NCI-H460 (cell line): ENCODE measurements at regions not wholly inside any gene's neighbourhood (a gene's known extent, or its start where the extent isn't known, plus 50 kb on each side); places are given as distances from the start of the nearest gene placed in this dataset.
A peak's percentile ranks its signal among the peaks of the same experiment; 100 is the strongest.

ENCODE experiments used
- DNase-seq: peaks from one replicate; pipeline ENCODE4 v3.0.0-alpha.2; 2016; ENCODE audit warnings: low read depth; ENCODE audit errors: extremely low read depth

DNA sequence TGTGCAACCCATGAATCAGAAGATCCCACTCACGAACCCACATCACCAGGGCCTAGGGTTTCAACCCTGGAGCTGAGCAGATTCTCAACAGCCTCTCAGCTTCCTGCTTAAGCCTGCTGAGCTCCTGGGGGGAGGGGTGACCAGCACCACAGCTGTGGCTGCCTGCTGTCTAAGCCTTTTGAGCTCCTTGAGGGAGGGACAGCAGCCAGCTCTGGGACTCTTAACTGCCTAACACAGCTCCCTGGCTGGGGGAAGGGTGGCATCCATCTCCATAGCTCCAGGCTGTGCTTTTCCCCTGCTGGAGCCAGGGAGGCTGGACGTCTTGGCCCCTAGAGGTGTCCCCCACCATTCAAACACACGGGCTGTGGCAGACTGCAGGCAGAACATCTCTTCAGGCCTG, 250.3 kb downstream of the DMAC1 start:
- DNase-seq = no peak

DNA sequence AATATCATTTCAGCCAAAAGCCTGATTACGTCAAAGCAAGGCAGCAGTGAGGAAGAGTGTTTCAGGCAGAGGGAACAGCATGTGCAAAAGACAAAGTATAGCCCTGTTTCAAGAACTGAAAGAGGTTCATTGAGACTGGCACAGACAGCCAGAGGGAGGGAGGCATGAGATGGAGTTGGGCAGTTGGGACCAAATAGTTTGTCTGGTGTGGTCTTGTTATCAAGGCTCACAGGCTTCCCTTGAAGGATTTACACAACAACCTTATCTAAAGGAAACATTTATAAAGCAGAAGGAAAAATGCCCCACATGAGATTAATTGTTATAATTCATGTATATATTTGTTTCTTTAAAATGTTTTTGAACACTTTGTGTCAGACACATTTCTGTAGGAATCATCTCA, 253.3 kb downstream of the DMAC1 start:
- no peak for DNase-seq

DNA sequence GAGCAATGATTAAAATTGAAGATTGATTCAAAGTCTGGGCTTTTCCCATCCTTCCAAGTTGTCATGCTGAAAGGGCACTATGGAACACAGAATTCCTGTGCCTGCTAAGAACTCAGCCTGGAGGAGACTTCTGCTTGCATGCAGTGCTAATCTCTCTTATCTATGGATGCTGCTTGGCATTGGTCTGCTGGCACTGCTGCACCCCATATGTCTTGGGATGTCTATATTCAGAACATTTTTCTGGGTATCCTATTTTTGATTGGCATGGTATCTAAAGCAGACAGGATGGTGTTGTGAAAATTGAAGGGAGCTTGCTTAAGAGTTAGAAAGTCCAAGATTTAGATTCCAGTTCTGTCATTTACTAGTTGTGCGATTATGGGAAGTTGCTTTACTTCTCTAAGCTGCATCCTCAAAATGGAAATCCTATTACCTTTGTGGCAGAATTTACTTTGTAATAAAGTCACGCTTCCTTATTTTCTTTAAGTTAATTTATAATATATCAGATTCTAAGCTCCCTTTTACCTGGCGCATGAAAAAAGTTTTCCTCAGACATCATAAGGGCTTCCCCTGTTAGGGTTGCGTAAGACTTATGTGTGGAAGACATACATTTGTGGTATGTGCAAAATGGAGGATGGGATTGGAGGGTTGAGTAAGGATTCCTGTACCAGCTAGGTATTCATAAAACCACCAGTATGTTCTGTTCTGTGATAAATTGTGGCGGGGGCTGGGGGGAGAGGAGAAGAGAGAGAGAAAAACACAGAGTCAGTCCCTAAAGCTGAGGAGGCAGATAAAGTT, 254.0 kb downstream of the DMAC1 start:
- DNase-seq = no peak

DNA sequence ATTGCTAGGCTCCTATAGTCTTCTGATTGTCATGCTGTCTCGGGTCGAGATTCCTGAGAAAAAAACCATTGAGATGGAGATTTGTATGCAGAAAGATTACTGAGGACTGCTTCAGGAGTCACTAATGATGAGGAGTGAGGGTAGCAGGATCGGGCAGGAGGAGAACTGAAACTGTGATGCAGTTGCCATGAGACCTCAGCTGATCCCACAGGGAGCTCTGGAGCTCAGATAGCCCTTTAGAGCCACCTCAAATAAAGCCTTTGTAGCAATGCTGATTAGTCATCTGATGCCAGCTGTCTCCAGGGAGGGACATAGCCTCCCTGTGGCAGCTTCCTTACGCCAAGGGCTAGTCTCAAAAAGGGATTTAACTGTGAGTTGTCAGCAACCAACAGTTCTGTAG, 256.9 kb downstream of the DMAC1 start:
- no peak for DNase-seq

DNA sequence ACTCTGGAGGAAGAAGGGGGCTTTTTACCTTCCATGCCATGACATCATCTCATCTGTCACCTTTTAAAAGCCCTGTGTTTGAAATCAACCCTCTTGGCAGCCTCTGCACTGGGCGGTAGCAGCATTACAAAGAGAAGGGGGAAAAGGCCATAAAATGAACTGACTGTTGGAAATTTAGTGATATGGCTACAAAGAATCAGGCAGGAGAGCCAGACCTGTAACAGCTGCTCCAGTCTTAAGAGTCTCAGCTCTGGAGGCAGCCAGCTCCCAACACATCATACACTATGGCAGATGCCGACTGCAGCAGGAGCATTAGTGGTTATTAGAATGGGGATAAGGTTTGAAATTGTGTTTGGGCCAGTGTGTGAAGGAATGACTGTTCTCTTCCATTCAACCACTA, 257.5 kb downstream of the DMAC1 start:
- DNase-seq = no peak

DNA sequence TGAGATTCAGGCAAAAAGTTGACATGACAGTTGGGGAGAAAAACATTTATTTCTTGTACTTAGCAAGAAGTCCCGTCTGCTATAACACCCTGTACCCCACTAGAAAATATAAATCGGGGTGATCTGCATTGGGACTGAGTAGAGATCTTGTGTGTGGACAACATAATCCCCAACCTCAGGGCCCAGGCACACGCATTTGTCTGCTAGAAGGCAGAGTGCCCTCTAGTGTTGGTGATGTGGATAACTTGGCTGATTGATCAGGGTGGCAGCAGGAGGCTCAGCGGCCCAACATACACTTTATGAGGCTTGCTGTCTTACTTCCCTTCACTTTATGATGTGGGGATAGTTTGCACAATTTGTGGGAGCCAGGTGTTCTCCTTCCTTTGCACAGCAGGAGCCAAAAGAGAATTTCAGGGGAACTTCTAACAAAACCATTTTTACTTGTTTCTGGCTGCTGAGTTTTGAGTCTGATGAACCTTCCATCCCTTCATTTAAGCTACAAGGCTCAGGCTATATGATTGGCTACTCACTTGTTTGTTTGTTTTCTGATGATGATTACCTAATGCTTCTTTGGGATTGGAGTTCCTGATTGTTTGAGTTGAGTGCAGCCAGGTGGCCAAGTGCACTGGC, 263.2 kb downstream of the DMAC1 start:
- peak; percentile 18 for DNase-seq

DNA sequence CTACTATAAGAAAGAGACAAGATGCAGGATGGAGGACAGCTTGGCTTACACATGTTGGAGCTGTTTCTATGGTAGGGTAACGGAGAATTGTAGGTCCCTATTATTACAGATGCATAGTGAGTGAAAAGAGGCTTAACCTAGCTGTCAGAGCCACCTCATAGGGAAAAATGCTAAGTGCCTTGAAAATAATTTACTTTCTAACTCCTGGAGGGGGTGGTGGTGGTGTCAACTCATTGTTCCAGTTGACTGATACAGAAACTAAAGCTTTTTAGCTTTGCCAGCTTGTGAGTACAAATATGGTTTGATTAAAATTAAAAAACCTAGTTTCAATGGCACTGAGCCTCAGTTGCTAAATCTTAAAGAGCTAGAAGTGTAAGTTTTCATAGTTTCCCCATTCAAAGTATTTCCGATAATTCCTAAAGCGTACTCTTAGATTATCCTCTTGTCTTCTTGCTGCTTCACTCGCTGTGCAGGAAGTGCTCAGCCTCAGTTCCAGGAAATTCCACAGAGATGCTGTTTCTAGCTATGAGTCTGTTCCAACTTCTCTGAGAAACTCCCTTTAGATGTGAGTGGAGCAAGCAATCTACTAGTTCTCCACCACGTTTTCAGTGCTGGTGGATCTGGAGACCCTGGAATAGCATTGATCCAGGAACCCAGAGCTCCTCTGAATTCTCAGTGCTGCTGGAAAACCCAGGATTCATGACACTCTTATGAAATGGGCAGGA, 265.2 kb downstream of the DMAC1 start:
- no peak for DNase-seq

DNA sequence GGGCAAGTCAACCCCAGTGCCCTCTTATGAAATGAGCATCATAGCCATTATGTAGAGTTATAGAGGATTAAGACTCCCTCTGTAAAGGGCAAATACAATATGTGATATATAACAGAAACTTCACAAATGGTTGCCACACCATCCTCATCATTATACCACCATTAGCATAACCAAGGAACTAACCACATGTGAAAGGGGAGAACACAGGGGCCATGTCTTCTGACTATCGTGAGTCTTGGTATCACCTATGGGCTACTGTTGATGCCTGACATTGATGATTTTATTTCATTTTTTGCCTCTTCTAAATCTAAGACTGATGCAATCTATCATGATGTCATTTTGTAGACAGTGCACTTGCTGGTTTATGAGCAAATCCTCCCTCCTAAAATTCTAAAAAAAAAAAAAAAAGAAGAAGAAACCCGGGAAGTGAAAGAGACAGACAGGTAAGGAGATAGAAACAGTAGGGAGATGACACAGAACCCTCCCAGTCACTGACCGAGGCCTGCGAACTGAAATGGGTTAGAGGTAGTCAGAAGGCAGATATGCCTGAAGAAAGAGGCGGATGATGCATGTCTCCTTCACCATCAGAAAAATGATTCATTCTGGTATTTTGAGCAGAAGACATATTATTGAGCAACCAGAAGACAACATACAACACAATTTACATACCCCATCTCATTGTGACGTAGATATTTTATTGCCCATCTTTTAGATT, 266.0 kb downstream of the DMAC1 start:
- DNase-seq = no peak

DNA sequence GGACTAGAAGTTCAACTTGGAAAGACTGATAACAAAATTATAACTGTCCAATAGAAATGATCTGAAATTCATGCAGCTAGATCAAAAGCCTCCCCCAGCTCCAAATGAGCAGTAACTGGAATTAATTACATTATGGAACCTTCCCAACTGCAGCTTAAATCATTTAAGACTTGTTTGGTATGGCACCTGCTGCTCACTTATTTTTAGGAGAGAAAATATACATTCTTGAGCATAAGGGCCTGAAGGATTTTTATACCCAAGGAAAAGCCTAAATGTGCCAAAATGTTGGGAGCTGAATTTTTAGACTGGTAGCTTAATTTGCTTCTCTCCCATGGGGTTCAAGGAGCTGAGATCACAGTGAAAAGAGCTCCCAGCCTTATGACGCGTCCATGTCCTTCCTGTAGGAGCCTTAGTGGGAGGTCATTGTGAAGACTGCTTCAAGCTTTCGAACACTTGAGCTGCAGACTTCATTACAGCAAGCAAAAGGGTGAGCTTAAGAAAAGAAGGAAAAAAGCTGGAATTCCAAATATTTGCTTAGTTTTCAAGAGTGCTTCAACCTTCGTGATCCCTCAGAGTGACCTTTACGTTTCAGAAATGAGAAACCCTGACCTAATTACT, 276.0 kb downstream of the DMAC1 start:
- DNase-seq = no peak

DNA sequence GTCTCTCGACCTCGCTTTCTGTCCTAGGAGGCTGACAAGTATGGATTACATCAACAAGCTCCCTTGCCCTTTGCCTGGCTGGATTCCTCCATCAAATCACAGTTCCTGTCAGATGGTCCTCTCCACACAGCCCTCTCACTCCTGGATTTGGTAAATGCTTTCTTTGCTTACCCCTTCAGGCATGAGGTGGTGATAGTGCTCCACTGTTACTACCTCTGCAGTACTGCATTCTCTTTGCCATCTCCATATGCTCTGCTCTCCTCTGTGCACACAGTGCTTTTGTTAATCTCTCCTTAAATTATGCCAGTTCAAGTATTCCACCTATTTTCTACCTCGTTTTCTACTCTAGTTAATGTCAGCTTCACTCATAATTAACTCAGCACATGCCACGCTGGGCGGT, 279.2 kb downstream of the DMAC1 start:
- no peak for DNase-seq

DNA sequence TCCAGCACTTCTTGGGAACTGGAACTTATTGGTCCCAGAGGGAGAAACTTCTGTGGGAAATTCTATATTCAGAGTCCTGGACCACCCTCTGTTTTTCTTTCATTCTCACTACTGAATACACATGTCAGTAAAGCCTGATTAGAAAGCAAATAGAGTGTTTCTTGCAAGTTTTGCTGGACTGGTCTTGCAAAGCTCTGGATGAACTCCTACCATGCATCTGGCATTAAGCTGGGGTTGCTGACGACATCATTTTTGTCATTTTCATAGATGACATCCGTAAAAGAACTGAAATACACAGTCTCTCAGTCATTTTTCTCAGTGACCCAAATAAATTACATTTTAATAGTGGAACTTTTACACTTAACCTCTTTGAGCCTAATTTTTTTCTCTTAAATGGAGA, 283.2 kb downstream of the DMAC1 start:
- no peak for DNase-seq

DNA sequence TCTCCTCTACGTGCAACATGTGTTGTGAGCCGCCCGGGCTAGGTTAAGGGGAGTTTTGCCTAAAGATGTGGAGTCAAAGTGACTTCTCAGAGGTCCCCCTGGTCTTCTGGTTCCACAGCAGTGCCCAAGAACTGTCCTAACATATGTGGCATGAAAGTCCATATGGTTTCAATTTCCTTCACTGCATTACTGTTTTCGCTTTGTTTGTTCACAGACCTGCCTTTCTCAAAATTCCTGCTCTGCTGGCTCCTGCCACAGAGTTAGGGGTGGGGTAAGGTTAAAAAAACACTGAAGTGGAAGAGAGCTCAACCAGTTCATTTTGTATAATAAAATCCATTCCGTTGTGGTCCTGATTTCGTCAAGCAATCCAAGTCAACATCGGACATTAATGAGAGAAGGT, 289.4 kb downstream of the DMAC1 start:
- DNase-seq = no peak

DNA sequence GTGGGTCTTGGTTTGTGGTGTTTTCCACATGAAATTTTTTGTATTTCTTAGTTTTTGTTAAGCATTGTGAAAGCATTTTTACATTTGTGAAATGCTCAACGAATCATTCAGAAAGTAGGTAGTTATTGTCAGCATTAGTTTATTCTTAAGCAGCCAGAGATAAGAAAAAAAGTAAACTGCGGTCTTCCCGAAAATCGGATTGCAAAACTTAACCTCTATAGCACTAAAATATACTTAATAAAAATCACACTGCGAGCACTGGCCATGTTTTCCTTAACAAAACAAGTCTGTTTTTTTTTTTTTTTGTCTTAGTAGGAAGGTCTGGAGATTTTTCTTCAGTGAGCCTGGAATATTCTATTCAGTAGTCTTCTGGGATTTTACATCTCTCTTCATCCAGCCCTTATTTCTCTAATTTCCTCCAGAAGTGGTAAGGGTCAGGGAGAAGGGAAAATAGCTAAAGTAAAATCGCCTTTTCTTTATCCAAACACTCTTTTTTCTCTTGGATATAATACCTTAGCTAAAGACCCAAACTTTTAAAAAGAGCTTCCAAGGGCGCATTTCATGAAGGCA, 289.9 kb downstream of the DMAC1 start:
- no peak for DNase-seq

DNA sequence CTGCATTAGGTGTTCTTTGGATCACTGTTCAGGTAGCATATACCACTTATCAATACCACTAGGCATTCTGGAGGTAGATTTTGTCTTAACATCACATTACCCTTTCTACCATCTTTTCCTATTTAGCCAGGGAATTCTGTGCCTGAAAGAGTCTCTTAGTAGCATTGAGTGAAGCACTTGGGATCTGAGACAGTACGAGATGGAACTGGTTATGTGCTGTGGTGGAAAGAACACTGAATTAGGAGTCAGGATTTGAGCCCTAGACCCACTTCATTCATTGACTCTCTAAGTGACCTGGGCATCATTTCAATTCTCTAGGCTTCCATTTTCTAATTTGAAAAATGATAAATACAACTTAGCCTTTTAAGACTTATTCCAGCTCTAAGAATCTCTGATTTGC, 291.1 kb downstream of the DMAC1 start:
- no peak for DNase-seq

DNA sequence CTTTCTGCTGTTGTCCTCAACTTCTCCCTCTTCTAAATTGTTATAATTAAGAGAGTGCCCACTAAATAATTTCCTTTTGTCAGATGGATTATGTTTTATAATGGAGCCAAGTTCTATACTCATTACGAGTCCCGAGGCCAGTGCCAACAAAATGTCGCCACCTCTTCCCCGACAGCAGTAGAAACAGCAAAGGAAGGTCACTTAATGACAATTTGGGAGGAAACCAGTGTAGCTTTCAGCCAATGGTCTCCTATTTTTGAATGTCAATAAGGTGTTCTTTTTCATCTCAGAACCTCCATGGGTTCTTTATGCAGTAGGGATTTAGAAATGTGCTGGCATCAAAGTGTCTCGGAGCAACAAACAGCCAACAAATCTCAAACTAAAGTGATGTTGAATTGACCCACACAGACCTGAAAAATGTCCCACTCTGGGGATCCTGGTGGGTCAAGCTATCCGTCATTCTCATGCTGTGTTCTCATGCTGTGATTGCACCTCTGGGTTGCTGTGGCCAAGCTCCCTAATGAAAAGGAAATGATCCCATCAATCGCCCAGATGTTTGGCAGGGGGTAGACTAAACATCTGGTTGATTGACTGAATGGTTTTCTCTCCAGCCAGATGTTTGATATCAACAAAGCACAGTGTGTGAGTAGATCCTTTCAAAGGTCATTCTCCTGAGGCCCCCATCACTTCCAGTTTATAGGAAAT, 291.9 kb downstream of the DMAC1 start:
- DNase-seq = no peak

DNA sequence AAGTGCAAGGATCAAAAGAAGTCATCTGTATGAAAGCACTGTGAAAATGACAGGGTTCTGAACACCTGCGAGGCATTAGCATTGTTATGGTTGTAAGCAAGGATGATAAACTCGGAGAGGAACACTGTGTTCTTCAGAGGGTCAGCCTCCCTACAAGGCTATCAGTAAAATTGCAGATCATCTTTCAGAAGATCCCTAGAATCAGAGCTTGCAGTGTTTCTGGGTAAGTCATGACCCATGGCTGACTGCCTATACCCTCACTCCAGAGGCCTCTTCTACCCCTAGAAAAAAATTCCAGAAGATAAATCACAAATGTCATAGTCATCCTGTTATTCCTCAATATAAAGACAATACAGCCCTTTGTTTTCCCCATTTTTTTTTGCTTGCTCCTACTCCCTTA, 292.6 kb downstream of the DMAC1 start:
- DNase-seq = no peak

DNA sequence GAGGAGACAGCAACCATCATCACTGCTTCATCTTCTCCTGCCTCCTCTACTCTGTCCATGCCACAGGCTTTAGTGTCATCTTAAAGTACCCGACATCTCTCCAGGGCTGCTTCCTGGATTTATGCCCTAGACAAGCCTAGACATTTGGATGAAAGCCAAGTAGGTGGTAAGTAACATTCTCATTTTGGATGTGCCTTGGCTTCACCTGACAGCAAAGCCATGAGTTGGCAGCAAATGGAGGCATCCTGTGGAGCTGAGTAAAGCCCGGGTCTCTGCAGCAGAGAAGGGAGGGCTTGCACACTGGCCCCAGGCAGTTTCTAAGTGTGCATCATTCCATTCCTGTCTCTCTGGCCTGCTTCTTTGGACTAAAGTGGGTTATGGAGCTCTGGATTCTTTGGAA, 299.1 kb downstream of the DMAC1 start:
- DNase-seq = no peak

DNA sequence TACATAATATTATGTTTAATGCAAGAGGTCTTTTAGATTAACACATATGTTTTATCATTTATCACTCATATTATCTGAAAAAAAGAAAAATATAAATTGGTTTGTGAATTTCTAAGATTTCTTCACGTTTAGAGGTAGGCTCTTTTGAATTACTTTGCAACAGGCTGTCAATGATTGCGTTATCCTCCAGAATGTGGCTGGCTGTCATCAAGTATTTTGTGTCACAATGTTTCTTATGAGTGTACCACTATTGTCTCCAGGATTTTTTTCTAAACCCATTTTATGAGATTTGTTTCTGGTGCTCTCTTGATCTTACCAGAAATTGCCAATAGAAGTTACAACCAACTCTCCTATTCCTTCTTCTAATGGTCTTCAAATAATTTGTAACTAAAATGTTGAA, 307.9 kb downstream of the DMAC1 start:
- no peak for DNase-seq

DNA sequence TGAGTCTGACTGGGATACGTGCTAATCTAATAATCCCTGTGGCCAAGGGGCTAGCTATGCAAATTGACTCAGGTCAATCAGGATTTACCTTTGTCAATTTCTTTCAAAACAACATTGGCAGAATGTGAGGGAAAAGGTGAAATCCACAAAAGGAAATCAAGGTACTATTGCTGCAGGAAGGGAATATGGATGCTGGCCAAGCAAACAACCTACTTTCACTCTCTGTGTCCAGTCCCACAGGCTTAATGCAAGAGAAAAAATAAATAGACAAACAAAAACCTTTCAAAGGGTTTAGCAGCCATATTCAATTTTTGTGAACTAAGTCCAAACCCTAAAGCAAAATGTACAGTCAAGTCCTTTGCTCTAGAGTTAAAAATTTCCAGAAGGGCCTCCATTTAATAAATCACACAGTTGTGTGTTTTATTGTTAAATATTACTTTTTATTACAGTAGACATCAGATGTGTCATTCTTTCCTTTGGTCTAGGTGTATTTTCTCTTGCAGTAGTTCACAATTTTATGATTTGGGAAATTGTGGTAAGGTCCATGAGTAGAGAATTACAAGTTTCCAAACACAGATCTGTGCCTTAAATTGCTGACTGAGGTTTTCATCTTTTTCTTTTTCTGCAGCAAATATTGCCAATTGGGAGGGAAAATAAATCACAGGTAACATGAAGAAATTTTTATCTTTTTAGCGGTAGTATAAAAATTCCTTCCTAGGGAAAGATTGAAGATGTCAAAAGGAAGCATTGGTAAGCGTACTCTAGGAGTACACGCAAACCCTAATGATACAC, 309.1 kb downstream of the DMAC1 start:
- DNase-seq = no peak
